HG02588 (cell line): ENCODE measurements at regions not wholly inside any gene's neighbourhood (a gene's known extent, or its start where the extent isn't known, plus 50 kb on each side); places are given as distances from the start of the nearest gene placed in this dataset.
"Not testable (repeated sequence)": the region's sequence is repeated elsewhere in the genome, so short reads cannot be mapped to it uniquely, and the experiment has no call there.

ENCODE experiments used
- ATAC-seq: cut with Tn5 transposase; IDR thresholded peaks from one replicate; pipeline ENCODE4 v1.9.1; 2021; ENCODE audit warnings: mild to moderate bottlenecking, moderate library complexity; ENCODE audit not compliant: unreplicated experiment

DNA sequence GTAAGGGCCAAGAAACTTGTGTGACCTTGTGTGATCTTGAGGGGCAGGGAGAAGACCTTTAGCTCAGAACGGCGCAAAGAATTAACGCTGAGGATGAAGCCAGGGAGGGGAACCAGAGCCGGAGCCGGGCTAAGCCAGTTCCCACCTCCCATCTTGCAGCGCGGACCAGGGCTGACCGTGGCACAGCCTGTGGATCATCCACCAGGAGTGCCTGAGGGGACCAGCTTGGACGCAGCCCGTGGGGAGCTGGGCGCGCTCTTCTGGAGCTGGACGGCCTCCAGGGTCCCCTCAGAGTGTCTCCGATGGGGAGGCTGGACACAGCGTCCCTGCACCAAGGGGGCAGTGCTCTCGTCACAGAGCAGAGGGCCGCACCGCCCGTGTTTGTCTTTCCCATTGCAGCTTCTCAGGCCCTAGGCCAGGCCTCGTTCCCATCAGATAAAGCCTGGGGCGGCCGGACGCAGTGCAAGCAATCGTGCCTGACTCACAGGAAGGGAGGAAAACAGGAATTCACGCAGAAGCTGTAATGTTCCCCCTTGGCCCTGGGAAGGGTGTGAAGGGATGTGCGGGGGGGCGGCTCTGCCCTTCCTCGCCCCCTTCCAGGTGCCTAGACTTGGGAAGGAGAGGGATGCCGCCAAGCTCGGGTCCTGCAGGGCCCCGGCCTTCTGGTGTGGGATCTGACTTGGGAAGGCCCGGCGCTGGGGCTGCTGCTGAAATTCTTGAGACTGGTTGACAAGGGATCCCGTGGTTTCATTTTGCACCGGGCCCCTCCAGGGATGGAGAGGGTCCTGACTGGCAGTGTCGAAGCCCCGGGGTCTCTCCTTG lies 144.9 kb downstream of the NPIPB11 start:
- ATAC-seq = not testable (repeated sequence)

DNA sequence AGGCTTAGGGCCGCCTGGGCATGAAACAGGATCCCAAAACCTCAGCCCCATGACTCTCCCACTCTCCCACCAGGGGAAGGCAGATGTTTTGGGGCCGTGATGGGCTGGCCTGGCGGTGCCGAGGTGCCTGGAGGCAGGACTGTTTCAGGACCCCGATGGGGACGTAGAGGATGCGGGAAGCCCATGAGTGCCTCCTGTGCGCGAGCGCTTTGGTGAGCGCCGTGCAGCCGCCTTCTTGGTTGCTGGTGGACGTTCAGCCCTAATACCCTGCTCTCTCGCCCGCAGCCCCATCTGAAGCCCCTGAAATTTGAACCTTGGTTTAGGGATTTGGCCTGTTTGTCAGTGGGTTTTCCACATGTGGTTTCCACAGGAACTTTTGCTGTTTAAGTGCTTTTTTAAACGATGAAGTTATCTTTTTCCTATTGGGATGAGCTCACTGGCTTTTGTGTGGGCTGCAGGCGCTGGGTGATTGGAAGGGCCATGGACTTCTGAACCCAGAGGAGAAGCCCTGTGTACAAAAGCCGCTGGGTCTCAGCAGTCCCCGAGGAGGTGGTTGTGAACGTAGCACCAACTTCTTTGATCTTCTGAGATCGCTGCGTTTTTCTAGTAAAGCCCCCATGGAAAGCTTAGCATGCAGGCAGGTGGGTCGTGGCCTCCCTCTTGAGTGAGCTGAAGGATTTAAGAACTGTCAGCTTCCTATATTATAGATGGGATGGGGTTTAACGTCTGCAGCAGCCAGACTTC lies 145.7 kb downstream of the NPIPB11 start:
- not testable (repeated sequence) for ATAC-seq

DNA sequence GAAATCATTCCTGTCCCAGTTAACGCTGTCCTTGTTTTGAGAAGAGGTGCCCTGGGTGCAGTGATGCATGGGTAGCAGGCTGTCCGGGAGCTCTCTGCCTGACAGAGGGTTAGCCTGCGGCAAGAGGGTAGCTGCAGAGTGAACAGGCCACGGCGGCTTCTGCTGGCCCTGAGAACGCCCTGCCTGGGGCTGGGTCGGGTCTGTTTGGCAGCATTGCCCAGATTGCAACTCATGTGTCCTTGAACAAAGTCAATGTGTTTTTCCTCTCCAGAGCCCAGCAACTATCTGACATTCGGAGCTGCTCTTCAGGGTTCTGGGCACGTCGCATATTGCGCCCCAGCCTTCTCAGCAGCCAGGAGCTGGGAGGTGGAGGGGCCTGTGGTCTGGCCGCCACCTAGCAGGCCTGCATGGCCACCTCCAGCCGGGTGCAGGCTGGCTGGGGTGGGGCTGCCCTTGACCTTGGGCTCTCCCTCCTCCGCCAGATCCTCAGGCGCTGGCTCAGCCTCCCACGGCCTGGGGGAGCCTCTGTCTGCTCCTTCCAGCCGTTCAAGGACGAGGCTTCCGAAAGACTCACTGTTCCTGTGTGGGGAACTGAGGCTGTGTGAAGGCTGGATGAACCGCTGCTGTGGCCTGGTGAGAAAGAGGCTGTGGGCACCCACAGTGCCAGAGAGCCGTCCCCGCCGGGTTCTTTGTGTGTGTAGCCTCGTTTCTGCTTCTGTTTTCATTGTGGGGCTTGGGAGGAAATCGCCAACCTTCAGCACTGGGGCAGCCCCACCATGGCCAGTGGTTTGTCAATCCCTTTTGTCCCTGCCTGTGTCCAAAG lies 146.7 kb downstream of the NPIPB11 start:
- ATAC-seq = not testable (repeated sequence)

DNA sequence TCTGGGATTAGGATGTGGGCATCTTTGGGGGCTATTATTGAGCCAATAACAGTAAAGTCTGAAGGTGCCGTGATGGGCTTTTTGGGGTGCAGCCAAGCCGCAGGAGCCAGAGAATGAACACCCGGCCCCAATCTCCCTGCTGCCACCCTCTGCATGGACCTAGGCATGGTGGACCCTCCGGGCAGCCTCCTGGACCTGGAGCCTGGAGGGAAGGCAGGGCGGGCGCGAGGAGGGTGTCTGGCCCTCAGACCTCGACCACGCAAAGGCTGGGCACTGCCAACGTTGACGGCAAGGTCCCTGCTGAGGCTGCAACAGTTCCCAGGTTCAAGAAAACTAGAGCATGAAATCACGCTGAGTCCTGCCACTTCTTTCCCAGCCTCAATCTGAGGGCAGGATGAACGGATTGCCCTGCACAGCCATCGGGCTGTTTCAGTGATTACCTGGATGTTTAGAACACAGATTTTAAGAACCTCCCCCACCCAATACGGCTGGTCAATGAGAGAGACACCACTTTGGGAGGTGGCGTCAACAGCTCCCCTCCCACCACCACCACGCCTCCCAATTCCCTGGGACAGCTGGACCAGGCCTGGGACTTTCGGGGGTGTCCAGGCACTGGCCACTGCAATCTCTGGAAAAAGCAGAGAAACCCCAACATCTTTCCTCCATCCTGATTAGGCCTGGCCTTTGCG lies 147.4 kb downstream of the NPIPB11 start:
- ATAC-seq = not testable (repeated sequence)

DNA sequence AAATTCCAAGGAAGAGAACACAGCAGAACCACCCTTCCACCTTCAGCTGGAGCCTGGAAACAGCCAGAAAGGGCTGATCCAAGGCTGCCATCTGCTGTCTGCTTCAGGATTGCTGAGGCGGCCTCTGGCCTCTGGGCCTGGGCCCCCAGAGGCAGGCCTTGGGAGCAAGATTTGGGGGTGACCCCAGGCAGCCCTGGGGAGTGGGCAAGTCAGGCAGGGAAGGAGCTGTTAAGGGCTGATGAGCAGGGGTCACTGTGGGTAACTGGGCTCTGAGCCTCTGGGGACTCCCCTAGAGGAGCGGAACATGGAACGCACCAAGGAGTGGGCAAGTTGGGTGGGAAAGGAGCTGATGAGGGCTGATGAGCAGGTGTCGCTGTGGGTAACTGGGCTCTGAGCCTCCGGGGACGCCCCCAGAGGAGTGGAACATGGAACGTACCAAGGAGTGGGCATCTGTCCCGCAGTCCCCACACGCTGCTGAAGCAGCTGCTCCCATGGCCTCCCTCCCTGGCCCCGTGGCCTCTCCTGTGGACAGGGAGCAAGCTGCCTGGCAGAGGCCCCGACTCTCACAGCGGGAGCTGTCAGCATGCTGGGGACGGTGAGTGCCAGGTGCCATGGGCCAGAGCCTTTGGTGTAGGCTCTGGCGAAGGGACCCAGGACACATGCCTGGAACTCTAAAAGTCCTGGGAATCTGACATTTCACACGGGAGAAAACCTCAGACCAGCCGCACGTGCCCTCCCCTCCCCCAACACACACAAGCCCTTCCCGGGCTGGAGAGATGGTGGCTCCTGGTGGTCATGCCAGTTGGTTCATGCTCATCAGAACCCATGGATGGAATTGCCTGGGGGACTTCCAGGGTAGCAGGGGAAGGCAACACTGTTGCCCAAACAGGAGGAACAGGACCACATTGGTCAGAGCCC lies 148.8 kb downstream of the NPIPB11 start:
- ATAC-seq = not testable (repeated sequence)

DNA sequence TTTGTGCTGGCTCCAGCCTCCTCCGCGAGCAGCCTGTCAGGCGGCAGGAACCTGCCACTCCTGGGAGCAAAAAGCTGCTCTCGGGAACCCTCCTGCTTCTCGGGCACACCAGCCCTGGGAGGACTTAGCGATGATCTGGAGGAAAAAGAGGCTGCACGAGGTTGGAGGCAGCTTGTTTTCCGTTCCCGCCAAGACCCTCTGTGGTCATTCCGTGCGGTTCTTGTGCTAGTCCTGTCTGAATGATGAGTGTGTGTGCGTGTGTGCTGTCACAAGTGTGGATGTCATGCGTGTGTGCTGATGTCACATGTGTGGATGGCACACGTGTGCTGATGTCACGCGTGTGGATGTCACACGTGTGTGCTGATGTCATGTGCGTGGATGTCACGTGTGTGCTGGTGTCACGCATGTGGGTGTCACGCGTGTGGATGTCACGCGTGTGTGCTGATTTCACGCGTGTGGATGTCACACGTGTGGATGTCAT lies 150.0 kb downstream of the NPIPB11 start:
- ATAC-seq = no peak

DNA sequence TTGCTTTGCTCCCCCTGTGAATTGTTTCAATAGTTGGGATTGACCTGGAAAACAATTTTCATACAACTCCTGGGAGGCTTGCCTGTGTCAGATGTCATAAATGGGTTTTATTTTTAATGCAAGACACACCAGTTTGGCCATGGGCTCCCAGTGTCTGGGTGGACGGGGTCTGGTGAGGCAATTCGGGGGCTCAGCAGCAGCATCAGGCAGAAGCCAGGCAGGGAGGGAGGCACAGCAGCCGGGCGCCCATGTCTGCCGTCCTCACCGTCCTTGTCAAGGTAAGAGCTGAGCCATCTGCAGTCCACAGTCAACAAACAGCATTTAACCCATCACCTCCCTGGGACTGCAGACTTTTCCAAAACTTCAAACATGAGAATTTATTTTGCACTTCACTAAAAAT lies 150.6 kb downstream of the NPIPB11 start:
- ATAC-seq = not testable (repeated sequence)

DNA sequence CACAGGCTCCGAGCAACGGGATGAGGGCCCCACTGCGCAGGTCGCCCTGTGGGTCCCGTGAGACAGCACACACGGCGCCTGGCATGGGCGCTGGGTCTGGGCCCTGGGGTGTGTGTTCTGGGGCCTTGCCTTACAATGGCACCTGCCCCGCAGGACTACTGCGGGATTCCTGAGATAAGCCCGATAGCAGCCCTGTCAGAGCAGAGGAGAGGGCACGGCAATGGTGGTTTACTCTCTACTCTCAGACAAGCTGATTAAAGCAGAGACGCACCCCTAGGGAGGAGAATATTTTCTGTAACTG lies 151.1 kb downstream of the NPIPB11 start:
- ATAC-seq = not testable (repeated sequence)

DNA sequence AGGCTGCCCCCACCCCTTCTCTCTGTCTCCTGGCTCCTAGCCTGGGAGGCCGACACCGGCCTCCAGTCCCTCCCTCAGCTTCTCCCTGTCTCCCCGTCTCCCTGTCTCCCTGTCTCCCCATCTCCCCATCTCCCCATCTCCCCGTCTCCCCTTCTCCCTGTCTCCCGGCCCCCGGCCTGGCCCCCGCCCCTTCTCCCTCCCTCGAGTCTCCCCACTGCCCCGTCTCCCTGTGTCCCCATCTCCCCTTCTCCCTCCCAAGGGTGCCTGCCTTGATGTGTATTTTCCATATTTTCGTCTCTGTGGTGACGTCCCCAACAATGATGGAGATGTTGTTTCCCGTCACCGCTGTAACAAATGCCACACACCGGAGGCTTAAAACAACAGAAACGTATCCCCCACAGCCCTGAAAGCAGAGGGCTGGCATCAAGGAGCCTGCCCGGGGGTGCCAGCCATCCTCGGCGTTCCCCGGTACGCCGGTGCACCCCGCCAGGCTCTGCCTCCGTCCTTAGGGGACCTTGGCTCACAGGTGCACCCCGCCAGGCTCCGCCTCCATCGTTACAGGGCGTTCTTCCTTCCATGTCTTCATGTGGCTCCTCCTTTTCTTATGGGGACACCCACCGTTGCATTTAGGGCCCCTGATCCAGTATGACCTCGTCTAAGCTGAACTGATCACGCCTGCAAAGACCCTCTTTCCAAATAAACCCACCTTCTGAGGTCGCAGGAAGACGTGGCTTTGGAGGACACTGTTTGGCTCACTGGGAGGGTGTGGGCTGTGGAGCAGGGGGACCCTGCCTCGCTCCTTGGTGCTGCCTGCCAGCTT lies 151.6 kb downstream of the NPIPB11 start:
- no peak for ATAC-seq

DNA sequence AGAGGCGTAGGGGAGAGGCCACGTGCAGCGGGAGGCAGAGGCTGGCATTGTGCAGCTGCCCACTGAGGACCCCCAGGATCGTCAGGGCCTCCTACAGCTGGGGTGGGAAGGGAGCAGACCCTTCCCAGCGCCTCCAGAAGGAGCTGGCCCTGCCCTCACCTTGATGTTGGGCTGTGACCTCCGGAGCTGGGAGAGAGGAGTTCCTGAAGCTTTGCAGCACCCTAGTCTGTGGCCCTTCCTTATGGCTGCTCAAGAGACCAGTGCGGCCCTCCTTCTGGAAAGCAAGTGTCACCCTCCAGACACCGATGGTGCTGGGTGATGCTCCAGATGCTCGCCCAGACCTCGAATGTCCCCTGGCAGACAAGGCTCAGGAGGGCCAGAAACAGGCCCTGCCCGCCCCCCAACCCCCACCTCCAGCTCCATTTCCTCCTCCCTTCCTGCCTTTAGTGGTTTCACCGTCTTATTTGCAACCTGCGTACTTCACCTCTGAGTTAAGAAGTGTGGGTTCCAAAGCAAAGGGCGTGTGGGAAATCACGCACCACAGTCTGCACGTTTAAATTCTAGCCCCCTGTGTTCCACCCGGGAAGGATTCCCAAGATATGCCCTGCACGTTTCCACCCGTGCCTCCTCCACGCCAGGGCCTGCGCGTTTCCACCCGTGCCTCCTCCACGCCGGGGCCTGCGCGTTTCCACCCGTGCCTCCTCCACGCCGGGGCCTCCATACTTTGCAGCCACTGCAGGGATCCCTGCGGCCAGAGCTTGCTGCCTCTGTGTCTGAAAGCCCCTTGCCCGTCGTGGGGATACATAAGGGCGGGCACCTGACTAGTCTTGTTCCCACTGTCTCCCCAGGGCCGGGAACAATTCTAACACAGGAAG lies 152.6 kb downstream of the NPIPB11 start:
- not testable (repeated sequence) for ATAC-seq

DNA sequence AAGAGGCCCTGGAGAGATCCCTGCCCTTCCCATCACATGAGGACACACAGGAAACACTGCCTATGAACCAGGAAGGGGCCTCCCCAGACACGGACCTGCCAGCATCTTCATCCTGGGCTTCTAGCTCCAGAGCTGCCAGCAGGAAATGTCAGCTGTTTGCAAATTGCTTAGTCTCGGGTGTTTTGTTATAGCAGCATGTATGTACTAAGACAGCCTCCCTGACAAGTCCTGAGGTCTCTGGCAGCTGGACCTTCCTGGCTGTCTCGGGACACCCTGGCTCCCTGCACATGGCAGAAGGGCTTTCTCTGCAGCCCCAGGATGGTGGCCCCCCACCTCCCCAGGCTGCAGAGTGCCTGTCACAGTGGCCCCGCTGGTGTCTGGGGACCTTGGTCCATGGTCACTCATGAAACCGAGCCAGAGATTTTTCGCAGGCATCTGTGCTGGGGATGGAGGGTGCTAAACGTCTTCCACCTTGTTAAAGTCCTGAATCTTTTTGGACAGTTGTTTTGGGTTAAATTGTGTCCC lies 153.4 kb downstream of the NPIPB11 start:
- ATAC-seq = not testable (repeated sequence)

DNA sequence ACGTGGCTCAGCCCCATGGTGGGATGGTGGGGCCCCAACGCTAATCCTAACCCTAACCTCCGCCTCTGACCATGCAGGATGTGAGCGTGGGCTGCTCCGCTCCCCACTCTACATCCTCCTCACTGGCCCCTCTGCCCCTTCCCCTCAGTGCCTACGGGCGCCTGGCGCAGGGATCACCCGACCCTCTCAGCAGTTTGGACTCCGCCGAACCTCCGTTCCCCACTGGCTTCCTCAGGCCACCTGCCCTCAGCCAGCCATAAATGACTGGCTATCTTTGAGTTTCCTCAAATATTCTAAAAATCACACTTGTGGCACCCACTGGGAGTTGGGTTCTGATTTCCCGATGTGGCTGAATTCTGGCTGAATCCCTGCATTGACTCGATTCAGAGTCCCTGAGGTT lies 154.2 kb downstream of the NPIPB11 start:
- ATAC-seq = not testable (repeated sequence)

DNA sequence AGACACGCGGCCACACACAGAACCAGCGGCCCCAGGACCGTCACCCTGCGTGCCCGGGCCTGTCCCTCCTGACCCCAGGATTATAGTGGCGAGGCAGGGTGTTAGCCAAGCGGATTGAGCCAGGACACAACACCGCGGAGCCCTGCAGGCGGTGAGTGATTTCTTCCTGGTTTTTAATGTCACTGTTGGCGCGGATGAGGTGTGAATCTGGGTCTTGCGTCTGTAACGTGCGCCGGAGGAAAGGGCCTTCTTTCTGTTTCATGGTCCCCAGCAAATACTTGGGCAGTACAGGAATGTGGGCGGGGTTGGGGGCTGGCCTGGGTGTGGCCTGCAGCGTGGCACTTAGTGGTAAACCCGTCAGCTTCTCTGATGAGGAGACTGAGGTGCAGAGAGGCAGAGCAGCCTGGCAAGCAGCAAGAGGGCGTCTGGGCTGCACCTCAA lies 154.9 kb downstream of the NPIPB11 start:
- ATAC-seq = not testable (repeated sequence)

DNA sequence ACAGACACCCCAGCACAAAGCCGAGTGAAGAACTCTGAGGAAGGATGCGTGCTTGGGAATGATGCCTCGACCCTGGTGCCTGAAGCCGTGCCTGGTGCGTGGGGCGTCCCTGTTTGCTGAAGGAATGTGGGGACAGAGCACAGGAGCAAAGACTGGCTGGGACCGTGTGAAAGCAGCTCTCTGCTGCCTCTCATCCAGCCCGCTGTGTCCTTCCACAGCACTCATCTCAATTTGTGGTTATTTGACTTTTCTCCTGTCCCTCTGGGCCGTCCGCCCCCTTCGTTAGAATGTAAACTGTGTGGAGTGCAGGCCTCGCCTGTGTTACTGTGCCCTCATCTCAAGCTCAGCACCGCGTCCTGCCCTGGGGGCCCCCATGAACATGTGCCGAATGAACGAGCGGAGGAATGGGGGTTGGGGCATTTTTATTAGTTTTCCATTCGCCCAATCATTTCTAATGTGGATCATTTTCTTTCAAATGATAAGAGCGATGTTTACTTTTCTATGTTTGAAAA lies 155.5 kb downstream of the NPIPB11 start:
- ATAC-seq = not testable (repeated sequence)

DNA sequence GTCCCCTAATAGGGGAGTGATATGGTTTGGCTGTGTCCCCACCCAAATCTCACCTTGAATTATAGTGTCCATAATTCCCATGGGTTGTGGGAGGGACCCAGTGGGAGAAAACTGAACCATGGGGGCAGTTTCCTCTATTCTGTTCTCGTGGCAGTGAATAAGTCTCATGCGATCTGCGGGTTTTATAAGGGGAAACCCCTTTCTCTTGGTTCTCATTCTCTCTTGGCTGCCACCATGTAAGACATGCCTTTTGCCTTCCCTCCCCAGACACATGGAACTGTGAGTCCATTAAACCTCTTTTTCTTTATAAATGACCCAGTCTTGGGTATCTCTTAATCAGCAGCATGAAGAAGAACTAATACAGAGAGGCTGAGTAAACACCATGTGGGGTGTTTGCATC lies 156.0 kb downstream of the NPIPB11 start:
- ATAC-seq = not testable (repeated sequence)

DNA sequence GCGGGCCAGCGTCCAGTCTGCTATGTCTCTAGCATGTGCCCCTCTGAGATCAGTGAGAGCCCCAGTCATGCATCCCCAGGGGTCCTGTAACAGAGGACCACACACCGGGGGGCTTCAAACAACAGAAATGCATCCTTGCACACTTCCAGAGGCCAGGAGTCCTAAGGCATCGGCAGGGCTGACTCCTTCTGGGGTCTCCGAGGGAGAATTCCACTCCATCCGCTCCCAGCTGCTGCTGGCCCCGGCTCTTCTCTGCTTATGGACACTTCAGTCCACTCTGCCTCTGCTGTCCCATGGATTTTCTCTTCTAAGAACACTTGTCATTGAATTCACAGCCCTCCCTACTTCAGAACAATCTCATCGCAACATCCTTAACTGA lies 157.6 kb downstream of the NPIPB11 start:
- not testable (repeated sequence) for ATAC-seq

DNA sequence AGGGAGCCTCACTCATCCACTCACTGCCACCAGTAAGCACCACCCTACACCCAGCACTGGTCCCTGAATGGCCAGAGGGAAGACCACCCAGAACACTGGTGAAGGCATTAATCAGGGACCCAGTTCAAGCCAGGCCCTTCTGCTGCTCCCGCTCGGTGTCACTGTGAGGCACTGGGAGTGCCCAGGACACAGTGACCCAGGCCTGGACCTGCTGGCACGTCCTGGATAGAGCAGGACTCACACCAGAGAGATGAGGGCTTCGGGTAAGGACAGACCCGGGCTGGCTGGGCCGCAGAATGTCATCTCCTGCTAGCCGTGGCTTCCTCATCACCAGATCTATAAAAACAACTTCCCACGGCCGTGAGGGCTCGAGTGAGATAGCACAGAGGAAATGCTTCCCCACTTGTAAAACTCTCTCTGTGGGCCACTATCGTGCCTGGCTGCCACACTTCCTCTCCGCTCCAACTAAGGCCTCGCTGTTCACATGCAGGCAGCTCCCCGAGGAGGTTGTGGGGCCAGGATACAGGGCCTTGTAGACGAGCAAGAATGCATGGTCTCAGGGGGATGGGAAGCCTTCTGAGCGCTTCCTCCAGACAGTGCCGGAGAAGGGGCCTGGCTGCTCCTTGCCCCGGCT lies 158.1 kb downstream of the NPIPB11 start:
- ATAC-seq = not testable (repeated sequence)
